Bronchial epithelial cell (primary cell): ENCODE measurements at regions not wholly inside any gene's neighbourhood (a gene's known extent, or its start where the extent isn't known, plus 50 kb on each side); places are given as distances from the start of the nearest gene placed in this dataset.

ENCODE experiments used
- DNase-seq: peaks from one replicate; pipeline ENCODE4 v3.0.0-alpha.2; 2010; ENCODE audit warnings: low read depth
- FAIRE-seq: peaks from 2 replicates; lab custom pipeline; 2011; peaks lifted over from hg19 to GRCh38; lab: Jason Lieb, UNC
- H3K27me3 ChIP-seq: 2 replicates; pipeline ENCODE4 v1.5.1; 2011; ENCODE audit warnings: low read length; ENCODE audit not compliant: control insufficient read depth, insufficient read depth
- H3K36me3 ChIP-seq: 2 replicates; pipeline ENCODE4 v1.5.1; 2011; ENCODE audit warnings: low read length; ENCODE audit not compliant: control insufficient read depth, insufficient read depth
- H3K4me3 ChIP-seq: 2 replicates; pipeline ENCODE4 v1.5.1; 2011; ENCODE audit warnings: mild to moderate bottlenecking, low read depth, low read length, control low read depth
- CTCF ChIP-seq: IDR thresholded peaks from 2 replicates; pipeline ENCODE4 v1.5.1; 2011; ENCODE audit warnings: mild to moderate bottlenecking, moderate library complexity, low read length, control low read depth, inconsistent platforms; ENCODE audit not compliant: insufficient read depth, severe bottlenecking

DNA sequence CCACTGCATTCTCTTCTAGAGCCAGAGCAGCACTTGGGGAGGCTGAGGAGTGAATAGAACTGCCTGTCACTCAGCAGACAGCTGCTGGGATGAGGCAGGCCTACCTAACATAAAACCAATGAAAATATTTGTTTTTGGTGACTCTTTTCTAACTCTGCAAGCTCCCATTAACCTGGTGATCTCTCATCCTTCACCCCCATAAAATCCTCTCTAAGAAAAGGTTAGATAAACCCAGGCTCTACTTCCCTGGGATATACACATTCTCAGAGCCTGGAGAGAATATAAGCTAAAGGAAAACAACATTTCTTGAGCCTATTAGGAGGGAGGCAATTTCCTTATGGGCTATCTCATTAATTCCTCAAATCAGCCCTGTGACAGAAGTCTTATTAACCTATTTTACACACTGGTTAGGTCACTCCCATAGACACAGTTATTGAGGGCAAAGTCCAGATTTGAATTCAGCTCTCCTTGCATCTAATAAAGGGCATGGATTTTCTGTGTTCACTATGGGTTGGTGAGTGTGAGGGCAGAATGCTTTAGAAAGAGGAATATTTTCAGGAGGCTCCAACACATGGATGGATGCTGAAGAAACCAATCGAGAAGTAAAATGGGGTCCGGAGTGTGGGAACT lies 492.9 kb downstream of the CCDC171 start:
- no peak overlapping the region for H3K4me3 ChIP-seq
- FAIRE-seq: peak; percentile 52

GRCh38 chr9:16046713-16047112 lies 493.9 kb downstream of the CCDC171 start:
- H3K4me3 ChIP-seq: no peak overlapping the region
- H3K27me3 ChIP-seq: no peaks in the 10 kb centered on the region
- no peak for TF ChIP-seq CTCF
- DNase-seq (no peak), FAIRE-seq (no peak)
- H3K36me3 ChIP-seq: no peaks in the 10 kb centered on the region

More for the DNA sequence above, 492.9 kb downstream of the CCDC171 start:
- Histone ChIP-seq H3K27me3 (no peaks in the 10 kb centered on the region), H3K36me3 (no peaks in the 10 kb centered on the region)
- DNase-seq: no peak
- no peak for TF ChIP-seq CTCF

GRCh38 chr9:16048129-16048528 lies 495.3 kb downstream of the CCDC171 start:
- DNase-seq (no peak), FAIRE-seq (no peak)
- Histone ChIP-seq H3K4me3 (no peak overlapping the region), H3K27me3 (no peaks in the 10 kb centered on the region), H3K36me3 (no peaks in the 10 kb centered on the region)
- TF ChIP-seq CTCF: no peak

- H3K36me3 ChIP-seq: no peaks in the 10 kb centered on the region
- H3K4me3 ChIP-seq: no peak overlapping the region
- no peak for TF ChIP-seq CTCF
- no peak for DNase-seq
- FAIRE-seq: no peak
- no peaks in the 10 kb centered on the region for H3K27me3 ChIP-seq
These were observed 499.3 kb downstream of the CCDC171 start for GRCh38 chr9:16052146-16052545.

GRCh38 chr9:16052757-16053530 lies 500.1 kb downstream of the CCDC171 start:
- TF ChIP-seq CTCF: no peak
- H3K36me3 ChIP-seq: no peaks in the 10 kb centered on the region
- FAIRE-seq: no peak
- no peak for DNase-seq
- H3K27me3 ChIP-seq: no peaks in the 10 kb centered on the region
- H3K4me3 ChIP-seq: no peak overlapping the region

DNA sequence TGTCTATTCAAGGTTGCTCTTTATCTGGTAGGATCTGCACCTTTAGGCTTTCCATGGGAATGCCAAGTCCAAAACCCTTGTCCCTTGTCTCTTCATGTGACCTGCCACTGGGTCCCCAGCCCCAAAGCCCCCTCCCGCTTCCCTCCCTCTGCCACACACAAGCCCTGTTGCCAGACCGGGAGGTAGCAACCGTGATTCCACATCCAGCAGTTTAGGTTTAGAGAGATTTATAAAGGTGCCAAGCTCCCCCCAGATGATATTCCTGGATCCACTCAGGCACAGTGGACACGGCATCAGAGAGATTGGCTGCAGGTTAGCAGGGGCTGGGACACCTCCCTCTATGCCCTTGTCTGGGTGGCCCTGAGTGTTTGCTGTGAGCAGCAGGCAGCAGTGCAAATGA lies 504.7 kb downstream of the CCDC171 start:
- H3K36me3 ChIP-seq: no peaks in the 10 kb centered on the region
- DNase-seq (no peak), FAIRE-seq (no peak)
- TF ChIP-seq CTCF: no peak
- no peak overlapping the region for H3K4me3 ChIP-seq
- H3K27me3 ChIP-seq: no peaks in the 10 kb centered on the region
